PC-9 (cell line): ENCODE measurements at regions not wholly inside any gene's neighbourhood (a gene's known extent, or its start where the extent isn't known, plus 50 kb on each side); places are given as distances from the start of the nearest gene placed in this dataset.

Experiments used
- CTCF ChIP-seq: fragments of 200-600 bp; sonication (generic); conservative IDR thresholded peaks from 2 replicates; pipeline ENCODE4 v1.6.1; 2017; ENCODE audit warnings: mixed run types, antibody characterized with exemption, mild to moderate bottlenecking, moderate library complexity
- EZH2 ChIP-seq: fragments of 200-600 bp; sonication (generic); IDR thresholded peaks from 2 replicates; pipeline ENCODE4 v1.8.0; 2017; ENCODE audit warnings: antibody characterized with exemption, low read depth

- TF ChIP-seq CTCF (no peak), EZH2 (no peak)
Measured at GRCh38 chr7:35909870-35910357, 109.1 kb downstream of the SEPTIN7 start.
